HEK293T (cell line): ENCODE measurements at regions not wholly inside any gene's neighbourhood (a gene's known extent, or its start where the extent isn't known, plus 50 kb on each side); places are given as distances from the start of the nearest gene placed in this dataset.

Experiments used
- BHLHE40 ChIP-seq: fragments of 450-650 bp; IDR thresholded peaks from 2 replicates; pipeline ENCODE4 v1.6.1; 2016; ENCODE audit warnings: mild to moderate bottlenecking, moderate library complexity, borderline replicate concordance
- FOXA1 ChIP-seq: fragments of 450-650 bp; IDR thresholded peaks from 2 replicates; pipeline ENCODE4 v1.6.1; 2016; ENCODE audit warnings: mild to moderate bottlenecking
- HDGF ChIP-seq: fragments of 450-650 bp; IDR thresholded peaks from 2 replicates; pipeline ENCODE4 v1.6.1; 2017; ENCODE audit warnings: antibody characterized with exemption, borderline replicate concordance
- LEF1 ChIP-seq: fragments of 450-650 bp; IDR thresholded peaks from 2 replicates; pipeline ENCODE4 v1.6.1; 2017; ENCODE audit warnings: mild to moderate bottlenecking, borderline replicate concordance
- TARDBP ChIP-seq: fragments of 450-650 bp; IDR thresholded peaks from 2 replicates; pipeline ENCODE4 v1.6.1; 2016

DNA sequence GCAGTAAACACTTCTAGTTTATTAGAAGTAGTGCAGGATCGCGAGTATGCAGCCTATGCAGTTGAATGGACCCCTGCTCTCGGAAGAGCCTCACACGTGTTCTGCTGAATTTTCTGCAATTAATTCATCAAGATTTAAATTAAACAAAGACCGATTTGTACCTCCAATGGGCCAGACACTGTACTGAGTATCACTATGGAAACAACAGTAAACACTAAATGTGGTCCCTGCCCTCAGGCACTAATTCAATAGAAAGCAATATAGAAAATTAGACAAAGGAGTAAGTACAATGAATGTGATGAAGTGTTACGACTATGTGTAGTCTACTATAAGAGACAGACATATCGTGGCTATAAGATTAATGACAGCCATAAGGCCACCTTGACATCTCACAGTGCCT, 740.3 kb upstream of the FRG1 start:
- TF ChIP-seq LEF1 (no peak), TARDBP (no peak), BHLHE40 (no peak), FOXA1 (no peak), HDGF (no peak)
